GM23338 (cell line): ENCODE measurements at regions not wholly inside any gene's neighbourhood (a gene's known extent, or its start where the extent isn't known, plus 50 kb on each side); places are given as distances from the start of the nearest gene placed in this dataset.

ENCODE experiments used
- ATAC-seq: fragments of 200-7000 bp; cut with Tn5 transposase; 3 replicates; pipeline ENCODE4 v1.9.1; 2020
- DNase-seq: peaks from one replicate; pipeline ENCODE4 v3.0.0-alpha.2; 2015; ENCODE audit warnings: low spot score
- H2AFZ ChIP-seq: fragments of 200-600 bp; sonication (generic); 2 replicates; pipeline ENCODE4 v1.8.0; 2016; ENCODE audit warnings: antibody characterized with exemption, mild to moderate bottlenecking, moderate library complexity
- H3F3A ChIP-seq: fragments of 200-600 bp; sonication (generic); replicated peaks from 2 replicates; pipeline ENCODE4 v1.8.0; 2017; ENCODE audit warnings: antibody characterized with exemption, mixed run types, low read depth
- H3K27ac ChIP-seq: fragments of 200-600 bp; sonication (generic); 2 replicates; pipeline ENCODE4 v1.6.1; 2016; ENCODE audit warnings: low read depth
- H3K27me3 ChIP-seq: fragments of 200-600 bp; sonication (generic); 2 replicates; pipeline ENCODE4 v1.8.0; 2016; ENCODE audit warnings: mild to moderate bottlenecking, mixed run types, moderate library complexity; ENCODE audit not compliant: insufficient read depth
- H3K36me3 ChIP-seq: fragments of 200-600 bp; sonication (generic); 2 replicates; pipeline ENCODE4 v1.8.0; 2016; ENCODE audit warnings: mild to moderate bottlenecking; ENCODE audit not compliant: insufficient read depth
- H3K4me1 ChIP-seq: fragments of 200-600 bp; sonication (generic); 2 replicates; pipeline ENCODE4 v1.8.0; 2016; ENCODE audit warnings: mild to moderate bottlenecking, moderate library complexity; ENCODE audit not compliant: insufficient read depth
- H3K4me2 ChIP-seq: fragments of 200-600 bp; sonication (generic); 2 replicates; pipeline ENCODE4 v1.7.1; 2017; ENCODE audit warnings: mixed run types
- H3K4me3 ChIP-seq: fragments of 200-600 bp; sonication (generic); 2 replicates; pipeline ENCODE4 v1.6.1; 2016; ENCODE audit warnings: mixed run types
- H3K79me2 ChIP-seq: fragments of 200-600 bp; sonication (generic); replicated peaks from 2 replicates; pipeline ENCODE4 v1.8.0; 2017; ENCODE audit warnings: mild to moderate bottlenecking; ENCODE audit not compliant: insufficient read depth
- H3K9me2 ChIP-seq: fragments of 200-600 bp; sonication (generic); 2 replicates; pipeline ENCODE4 v1.8.0; 2017; ENCODE audit not compliant: insufficient read depth
- H4K20me1 ChIP-seq: fragments of 200-600 bp; sonication (generic); replicated peaks from 2 replicates; pipeline ENCODE4 v1.8.0; 2017; ENCODE audit warnings: mild to moderate bottlenecking; ENCODE audit not compliant: insufficient read depth
- H3K27ac Mint-ChIP-seq: 2 replicates; pipeline ENCODE4 v1.8.0; 2020; ENCODE audit warnings: inconsistent platforms, mild to moderate bottlenecking, moderate library complexity, mixed read lengths
- H3K27me3 Mint-ChIP-seq: 3 replicates; pipeline ENCODE4 v1.8.0; 2022; ENCODE audit warnings: low read depth, mild to moderate bottlenecking, moderate library complexity, mixed read lengths, inconsistent platforms; ENCODE audit not compliant: insufficient read depth, poor library complexity
- H3K36me3 Mint-ChIP-seq: 3 replicates; pipeline ENCODE4 v1.8.0; 2021; ENCODE audit warnings: low read depth, mild to moderate bottlenecking, inconsistent platforms, moderate library complexity, mixed read lengths
- H3K4me1 Mint-ChIP-seq: 3 replicates; pipeline ENCODE4 v1.8.0; 2020; ENCODE audit warnings: mild to moderate bottlenecking, inconsistent platforms, mixed read lengths
- H3K4me3 Mint-ChIP-seq: 3 replicates; pipeline ENCODE4 v1.8.0; 2021; ENCODE audit warnings: moderate library complexity, mild to moderate bottlenecking, inconsistent platforms, mixed read lengths
- H3K9me3 Mint-ChIP-seq: 3 replicates; pipeline ENCODE4 v1.8.0; 2020; ENCODE audit warnings: moderate library complexity, mild to moderate bottlenecking, inconsistent platforms, mixed read lengths
- CREB1 ChIP-seq: fragments of 250-450 bp; sonication (Bioruptor Pico); IDR thresholded peaks from 2 replicates; pipeline ENCODE4 v1.5.0; 2020; ENCODE audit warnings: low read depth, mild to moderate bottlenecking, moderate library complexity
- EZH2phosphoT487 ChIP-seq: fragments of 200-600 bp; sonication (generic); IDR thresholded peaks from one replicate; pipeline ENCODE4 v1.8.1; 2018; ENCODE audit warnings: antibody characterized with exemption; ENCODE audit not compliant: unreplicated experiment
- JUNB ChIP-seq: IDR thresholded peaks from one replicate; pipeline ENCODE4 v1.6.1; 2016; ENCODE audit warnings: antibody characterized with exemption; ENCODE audit not compliant: unreplicated experiment
- ZNF114 ChIP-seq: fragments of 250-450 bp; sonication (Bioruptor Pico); IDR thresholded peaks from 2 replicates; pipeline ENCODE4 v1.5.0; 2020; ENCODE audit warnings: mild to moderate bottlenecking, moderate library complexity
- ZNF331 ChIP-seq: fragments of 250-450 bp; sonication (Bioruptor Pico); IDR thresholded peaks from 2 replicates; pipeline ENCODE4 v1.5.0; 2020; ENCODE audit warnings: low read depth, mild to moderate bottlenecking, moderate library complexity
- TF ChIP-seq, protein P1 (sequence below): fragments of 250-450 bp; sonication (Bioruptor Pico); IDR thresholded peaks from 2 replicates; pipeline ENCODE4 v1.5.0; 2020; ENCODE audit warnings: mild to moderate bottlenecking, moderate library complexity
- TF ChIP-seq, protein P2 (sequence below): IDR thresholded peaks from one replicate; pipeline ENCODE4 v1.6.1; 2018; ENCODE audit warnings: antibody characterized with exemption; ENCODE audit not compliant: unreplicated experiment

GRCh38 chr3:87332789-87333188 lies 56.4 kb upstream of the POU1F1 start:
- ATAC-seq (no peak), DNase-seq (no peak)
- H3K36me3 Mint-ChIP-seq: no peaks in the 10 kb centered on the region
- Histone ChIP-seq H3K4me3 (no peak overlapping the region), H3K9me2 (peaks cover 6% of the 10 kb centered on the region; the same call in 1 of the 2 replicates), H3K4me2 (no peak overlapping the region), H3K27ac (no peak overlapping the region), H3K36me3 (no peaks in the 10 kb centered on the region), H3K27me3 (no peaks in the 10 kb centered on the region), H2AFZ (no peak overlapping the region), H3K79me2 (no peaks in the 10 kb centered on the region), H3K4me1 (no peaks in the 10 kb centered on the region), H3F3A (no peaks in the 10 kb centered on the region), H4K20me1 (no peaks in the 10 kb centered on the region)
- H3K9me3 Mint-ChIP-seq: no peaks in the 10 kb centered on the region
- H3K27me3 Mint-ChIP-seq: no peaks in the 10 kb centered on the region
- H3K4me1 Mint-ChIP-seq: no peaks in the 10 kb centered on the region
- no peak overlapping the region for H3K27ac Mint-ChIP-seq
- no peak overlapping the region for H3K4me3 Mint-ChIP-seq
- no peak for TF ChIP-seq JUNB
- TF ChIP-seq, protein P1, sequence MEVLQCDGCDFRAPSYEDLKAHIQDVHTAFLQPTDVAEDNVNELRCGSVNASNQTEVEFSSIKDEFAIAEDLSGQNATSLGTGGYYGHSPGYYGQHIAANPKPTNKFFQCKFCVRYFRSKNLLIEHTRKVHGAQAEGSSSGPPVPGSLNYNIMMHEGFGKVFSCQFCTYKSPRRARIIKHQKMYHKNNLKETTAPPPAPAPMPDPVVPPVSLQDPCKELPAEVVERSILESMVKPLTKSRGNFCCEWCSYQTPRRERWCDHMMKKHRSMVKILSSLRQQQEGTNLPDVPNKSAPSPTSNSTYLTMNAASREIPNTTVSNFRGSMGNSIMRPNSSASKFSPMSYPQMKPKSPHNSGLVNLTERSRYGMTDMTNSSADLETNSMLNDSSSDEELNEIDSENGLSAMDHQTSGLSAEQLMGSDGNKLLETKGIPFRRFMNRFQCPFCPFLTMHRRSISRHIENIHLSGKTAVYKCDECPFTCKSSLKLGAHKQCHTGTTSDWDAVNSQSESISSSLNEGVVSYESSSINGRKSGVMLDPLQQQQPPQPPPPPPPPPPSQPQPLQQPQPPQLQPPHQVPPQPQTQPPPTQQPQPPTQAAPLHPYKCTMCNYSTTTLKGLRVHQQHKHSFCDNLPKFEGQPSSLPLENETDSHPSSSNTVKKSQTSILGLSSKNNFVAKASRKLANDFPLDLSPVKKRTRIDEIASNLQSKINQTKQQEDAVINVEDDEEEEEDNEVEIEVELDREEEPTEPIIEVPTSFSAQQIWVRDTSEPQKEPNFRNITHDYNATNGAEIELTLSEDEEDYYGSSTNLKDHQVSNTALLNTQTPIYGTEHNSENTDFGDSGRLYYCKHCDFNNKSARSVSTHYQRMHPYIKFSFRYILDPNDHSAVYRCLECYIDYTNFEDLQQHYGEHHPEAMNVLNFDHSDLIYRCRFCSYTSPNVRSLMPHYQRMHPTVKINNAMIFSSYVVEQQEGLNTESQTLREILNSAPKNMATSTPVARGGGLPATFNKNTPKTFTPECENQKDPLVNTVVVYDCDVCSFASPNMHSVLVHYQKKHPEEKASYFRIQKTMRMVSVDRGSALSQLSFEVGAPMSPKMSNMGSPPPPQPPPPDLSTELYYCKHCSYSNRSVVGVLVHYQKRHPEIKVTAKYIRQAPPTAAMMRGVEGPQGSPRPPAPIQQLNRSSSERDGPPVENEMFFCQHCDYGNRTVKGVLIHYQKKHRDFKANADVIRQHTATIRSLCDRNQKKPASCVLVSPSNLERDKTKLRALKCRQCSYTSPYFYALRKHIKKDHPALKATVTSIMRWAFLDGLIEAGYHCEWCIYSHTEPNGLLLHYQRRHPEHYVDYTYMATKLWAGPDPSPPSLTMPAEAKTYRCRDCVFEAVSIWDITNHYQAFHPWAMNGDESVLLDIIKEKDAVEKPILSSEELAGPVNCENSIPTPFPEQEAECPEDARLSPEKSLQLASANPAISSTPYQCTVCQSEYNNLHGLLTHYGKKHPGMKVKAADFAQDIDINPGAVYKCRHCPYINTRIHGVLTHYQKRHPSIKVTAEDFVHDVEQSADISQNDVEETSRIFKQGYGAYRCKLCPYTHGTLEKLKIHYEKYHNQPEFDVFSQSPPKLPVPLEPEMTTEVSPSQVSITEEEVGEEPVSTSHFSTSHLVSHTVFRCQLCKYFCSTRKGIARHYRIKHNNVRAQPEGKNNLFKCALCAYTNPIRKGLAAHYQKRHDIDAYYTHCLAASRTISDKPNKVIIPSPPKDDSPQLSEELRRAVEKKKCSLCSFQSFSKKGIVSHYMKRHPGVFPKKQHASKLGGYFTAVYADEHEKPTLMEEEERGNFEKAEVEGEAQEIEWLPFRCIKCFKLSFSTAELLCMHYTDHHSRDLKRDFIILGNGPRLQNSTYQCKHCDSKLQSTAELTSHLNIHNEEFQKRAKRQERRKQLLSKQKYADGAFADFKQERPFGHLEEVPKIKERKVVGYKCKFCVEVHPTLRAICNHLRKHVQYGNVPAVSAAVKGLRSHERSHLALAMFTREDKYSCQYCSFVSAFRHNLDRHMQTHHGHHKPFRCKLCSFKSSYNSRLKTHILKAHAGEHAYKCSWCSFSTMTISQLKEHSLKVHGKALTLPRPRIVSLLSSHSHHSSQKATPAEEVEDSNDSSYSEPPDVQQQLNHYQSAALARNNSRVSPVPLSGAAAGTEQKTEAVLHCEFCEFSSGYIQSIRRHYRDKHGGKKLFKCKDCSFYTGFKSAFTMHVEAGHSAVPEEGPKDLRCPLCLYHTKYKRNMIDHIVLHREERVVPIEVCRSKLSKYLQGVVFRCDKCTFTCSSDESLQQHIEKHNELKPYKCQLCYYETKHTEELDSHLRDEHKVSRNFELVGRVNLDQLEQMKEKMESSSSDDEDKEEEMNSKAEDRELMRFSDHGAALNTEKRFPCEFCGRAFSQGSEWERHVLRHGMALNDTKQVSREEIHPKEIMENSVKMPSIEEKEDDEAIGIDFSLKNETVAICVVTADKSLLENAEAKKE: no peak
- TF ChIP-seq EZH2phosphoT487: no peak
- TF ChIP-seq, protein P2, sequence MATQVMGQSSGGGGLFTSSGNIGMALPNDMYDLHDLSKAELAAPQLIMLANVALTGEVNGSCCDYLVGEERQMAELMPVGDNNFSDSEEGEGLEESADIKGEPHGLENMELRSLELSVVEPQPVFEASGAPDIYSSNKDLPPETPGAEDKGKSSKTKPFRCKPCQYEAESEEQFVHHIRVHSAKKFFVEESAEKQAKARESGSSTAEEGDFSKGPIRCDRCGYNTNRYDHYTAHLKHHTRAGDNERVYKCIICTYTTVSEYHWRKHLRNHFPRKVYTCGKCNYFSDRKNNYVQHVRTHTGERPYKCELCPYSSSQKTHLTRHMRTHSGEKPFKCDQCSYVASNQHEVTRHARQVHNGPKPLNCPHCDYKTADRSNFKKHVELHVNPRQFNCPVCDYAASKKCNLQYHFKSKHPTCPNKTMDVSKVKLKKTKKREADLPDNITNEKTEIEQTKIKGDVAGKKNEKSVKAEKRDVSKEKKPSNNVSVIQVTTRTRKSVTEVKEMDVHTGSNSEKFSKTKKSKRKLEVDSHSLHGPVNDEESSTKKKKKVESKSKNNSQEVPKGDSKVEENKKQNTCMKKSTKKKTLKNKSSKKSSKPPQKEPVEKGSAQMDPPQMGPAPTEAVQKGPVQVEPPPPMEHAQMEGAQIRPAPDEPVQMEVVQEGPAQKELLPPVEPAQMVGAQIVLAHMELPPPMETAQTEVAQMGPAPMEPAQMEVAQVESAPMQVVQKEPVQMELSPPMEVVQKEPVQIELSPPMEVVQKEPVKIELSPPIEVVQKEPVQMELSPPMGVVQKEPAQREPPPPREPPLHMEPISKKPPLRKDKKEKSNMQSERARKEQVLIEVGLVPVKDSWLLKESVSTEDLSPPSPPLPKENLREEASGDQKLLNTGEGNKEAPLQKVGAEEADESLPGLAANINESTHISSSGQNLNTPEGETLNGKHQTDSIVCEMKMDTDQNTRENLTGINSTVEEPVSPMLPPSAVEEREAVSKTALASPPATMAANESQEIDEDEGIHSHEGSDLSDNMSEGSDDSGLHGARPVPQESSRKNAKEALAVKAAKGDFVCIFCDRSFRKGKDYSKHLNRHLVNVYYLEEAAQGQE: no peak
- no peak for TF ChIP-seq ZNF331
- no peak for TF ChIP-seq ZNF114 (CRISPR knock-in tag)
- TF ChIP-seq CREB1 (CRISPR knock-in tag): no peak
